H9 (cell line): ENCODE measurements at regions not wholly inside any gene's neighbourhood (a gene's known extent, or its start where the extent isn't known, plus 50 kb on each side); places are given as distances from the start of the nearest gene placed in this dataset.

Source experiments
- DNase-seq: peaks from one replicate; pipeline ENCODE4 v3.0.0-alpha.2; 2017
- H2AFZ ChIP-seq: one replicate; pipeline ENCODE4 v1.6.1; 2013; ENCODE audit warnings: mild to moderate bottlenecking, low read length, control low read depth, moderate library complexity
- H2AK5ac ChIP-seq: 2 replicates; pipeline ENCODE4 v1.6.1; 2013; ENCODE audit warnings: low read length, control low read depth, mixed read lengths; ENCODE audit not compliant: insufficient read length
- H2BK120ac ChIP-seq: one replicate; pipeline ENCODE4 v1.6.1; 2013; ENCODE audit warnings: low read depth, mild to moderate bottlenecking, low read length, control low read depth, inconsistent platforms; ENCODE audit not compliant: poor library complexity, severe bottlenecking
- H2BK12ac ChIP-seq: 2 replicates; pipeline ENCODE4 v1.6.1; 2013; ENCODE audit warnings: low read length, control low read depth, mixed read lengths, low read depth; ENCODE audit not compliant: insufficient read length
- H2BK15ac ChIP-seq: 2 replicates; pipeline ENCODE4 v1.6.1; 2013; ENCODE audit warnings: low read depth, low read length, control low read depth
- H2BK20ac ChIP-seq: one replicate; pipeline ENCODE4 v1.6.1; 2013; ENCODE audit warnings: low read depth, mild to moderate bottlenecking, low read length, control low read depth, inconsistent platforms; ENCODE audit not compliant: poor library complexity, severe bottlenecking
- H2BK5ac ChIP-seq: 2 replicates; pipeline ENCODE4 v1.6.1; 2013; ENCODE audit warnings: low read length, control low read depth, mixed read lengths; ENCODE audit not compliant: insufficient read length
- H3K14ac ChIP-seq: 2 replicates; pipeline ENCODE4 v1.6.1; 2013; ENCODE audit warnings: low read length, control low read depth; ENCODE audit not compliant: insufficient read depth
- H3K18ac ChIP-seq: 2 replicates; pipeline ENCODE4 v1.6.1; 2013; ENCODE audit warnings: low read depth, mild to moderate bottlenecking, mixed read lengths, low read length, control low read depth; ENCODE audit not compliant: insufficient read length
- H3K23ac ChIP-seq: 2 replicates; pipeline ENCODE4 v1.6.1; 2013; ENCODE audit warnings: low read length, control low read depth, mixed read lengths, low read depth; ENCODE audit not compliant: insufficient read length
- H3K23me2 ChIP-seq: 2 replicates; pipeline ENCODE4 v1.6.1; 2013; ENCODE audit warnings: low read depth, mild to moderate bottlenecking, mixed read lengths, low read length, control low read depth; ENCODE audit not compliant: insufficient read length, poor library complexity, severe bottlenecking
- H3K27ac ChIP-seq: 2 replicates; pipeline ENCODE4 v1.5.1; 2013; ENCODE audit warnings: low read length, control low read depth, mixed read lengths, low read depth; ENCODE audit not compliant: insufficient read length
- H3K27me3 ChIP-seq: 2 replicates; pipeline ENCODE4 v1.6.1; 2013; ENCODE audit warnings: low read length, control low read depth, inconsistent platforms; ENCODE audit not compliant: insufficient read depth
- H3K4ac ChIP-seq: 2 replicates; pipeline ENCODE4 v1.6.1; 2013; ENCODE audit warnings: low read depth, mild to moderate bottlenecking, control low read depth, inconsistent platforms, low read length, moderate library complexity
- H3K4me1 ChIP-seq: 2 replicates; pipeline ENCODE4 v1.6.1; 2013; ENCODE audit warnings: low read length, control low read depth, inconsistent platforms; ENCODE audit not compliant: insufficient read depth
- H3K4me2 ChIP-seq: 2 replicates; pipeline ENCODE4 v1.6.1; 2013; ENCODE audit warnings: low read length, control low read depth, mixed read lengths; ENCODE audit not compliant: insufficient read length, insufficient read depth
- H3K56ac ChIP-seq: 2 replicates; pipeline ENCODE4 v1.6.1; 2013; ENCODE audit warnings: low read depth, mild to moderate bottlenecking, mixed read lengths, low read length, control low read depth; ENCODE audit not compliant: insufficient read length
- H3K79me1 ChIP-seq: 2 replicates; pipeline ENCODE4 v1.6.1; 2013; ENCODE audit warnings: low read depth, mild to moderate bottlenecking, moderate library complexity, low read length, control low read depth, inconsistent platforms; ENCODE audit not compliant: insufficient read depth, poor library complexity, severe bottlenecking
- H3K79me2 ChIP-seq: 2 replicates; pipeline ENCODE4 v1.6.1; 2013; ENCODE audit warnings: low read length, control low read depth, inconsistent platforms; ENCODE audit not compliant: insufficient read depth
- H3K9ac ChIP-seq: 2 replicates; pipeline ENCODE4 v1.6.1; 2013; ENCODE audit warnings: low read length, control low read depth, mixed read lengths; ENCODE audit not compliant: insufficient read length; ENCODE audit errors: extremely low read depth
- H3K9me3 ChIP-seq: one replicate; pipeline ENCODE4 v1.6.1; 2013; ENCODE audit warnings: low read depth, low read length, inconsistent platforms; ENCODE audit not compliant: control insufficient read depth
- H3T11ph ChIP-seq: one replicate; pipeline ENCODE4 v1.6.1; 2013; ENCODE audit warnings: mild to moderate bottlenecking, low read length, control low read depth, inconsistent platforms
- H4K20me1 ChIP-seq: one replicate; pipeline ENCODE4 v1.6.1; 2013; ENCODE audit not compliant: control insufficient read depth, insufficient read length, insufficient read depth
- H4K5ac ChIP-seq: 2 replicates; pipeline ENCODE4 v1.6.1; 2013; ENCODE audit warnings: low read depth, mild to moderate bottlenecking, mixed read lengths, low read length, control low read depth; ENCODE audit not compliant: insufficient read length
- H4K8ac ChIP-seq: replicated peaks from 2 replicates; pipeline ENCODE4 v1.6.1; 2013; ENCODE audit warnings: low read length, control low read depth, mixed read lengths, low read depth; ENCODE audit not compliant: insufficient read length
- H4K91ac ChIP-seq: 2 replicates; pipeline ENCODE4 v1.6.1; 2013; ENCODE audit warnings: low read depth, mild to moderate bottlenecking, moderate library complexity, mixed read lengths, low read length, control low read depth; ENCODE audit not compliant: insufficient read length
- H3K27ac Mint-ChIP-seq, 3 experiments: 2 replicates in 2 of 3; 3 replicates in 1 of 3; pipeline ENCODE4 v1.8.0; 2020 to 2021; ENCODE audit warnings: mixed read lengths in 3 of 3, mild to moderate bottlenecking in 1 of 3, moderate library complexity in 1 of 3
- H3K27me3 Mint-ChIP-seq: 2 replicates; pipeline ENCODE4 v1.8.0; 2021; ENCODE audit warnings: low read depth, mild to moderate bottlenecking, moderate library complexity, mixed read lengths
- H3K36me3 Mint-ChIP-seq, 3 experiments: 2 replicates in 2 of 3; 3 replicates in 1 of 3; pipeline ENCODE4 v1.8.0; 2020 to 2021; ENCODE audit warnings: low read depth in 3 of 3, mixed read lengths in 3 of 3; ENCODE audit not compliant: insufficient read depth in 1 of 3
- H3K4me1 Mint-ChIP-seq, 2 experiments: 2 replicates each; pipeline ENCODE4 v1.8.0; 2020; ENCODE audit warnings: mixed read lengths in 2 of 2
- H3K4me3 Mint-ChIP-seq, 2 experiments: 2 replicates in 1 of 2; 3 replicates in 1 of 2; pipeline ENCODE4 v1.8.0; 2020 to 2021; ENCODE audit warnings: mild to moderate bottlenecking in 2 of 2, mixed read lengths in 2 of 2, moderate library complexity in 1 of 2
- H3K9me3 Mint-ChIP-seq, 2 experiments: 2 replicates in 1 of 2; 3 replicates in 1 of 2; pipeline ENCODE4 v1.8.0; 2020; ENCODE audit warnings: mild to moderate bottlenecking in 2 of 2, mixed read lengths in 2 of 2, moderate library complexity in 1 of 2
- WGBS: extraction: QIAGEN DNeasy Blood & Tissue Kit; methylation state at CpG from one replicate; pipeline ENCODE4 v1.1.7; 2013; ENCODE audit warnings: missing lambda C conversion rate, low lambda C conversion rate, mixed read lengths; ENCODE audit not compliant: insufficient read length; ENCODE audit errors: extremely low coverage; 5-methylcytosine and 5-hydroxymethylcytosine counted together
- TF ChIP-seq, protein P1 (sequence below): fragments of 200-600 bp; sonication (generic); conservative IDR thresholded peaks from 3 replicates; pipeline ENCODE4 v1.8.0; 2021; ENCODE audit warnings: antibody characterized with exemption, mild to moderate bottlenecking

DNA sequence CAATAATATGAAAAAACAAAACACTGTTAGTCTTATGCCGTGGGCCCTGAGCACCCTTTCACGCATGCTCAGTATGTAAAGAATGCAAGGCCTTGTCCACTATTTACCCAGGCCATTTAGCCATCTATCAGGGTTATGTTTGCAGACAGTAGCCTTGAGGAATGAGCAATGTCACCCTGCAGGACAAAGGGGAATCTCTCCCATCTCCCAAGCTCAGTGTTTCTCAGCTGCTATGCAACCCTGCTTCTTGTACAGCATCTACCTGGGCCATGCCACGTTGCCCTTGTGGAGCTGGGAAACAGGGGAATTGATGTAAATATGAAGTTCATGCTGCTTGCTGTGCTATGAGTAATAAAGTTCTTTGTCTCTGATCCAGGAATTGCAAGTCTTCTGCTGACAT, 51.5 kb upstream of the SLCO2A1 start:
- Histone ChIP-seq H2BK15ac (no peak overlapping the region), H3K79me1 (no peaks in the 10 kb centered on the region)
- no peaks in the 10 kb centered on the region for H3K4me1 Mint-ChIP-seq

More for the DNA sequence above, 51.5 kb upstream of the SLCO2A1 start:
- H2BK120ac ChIP-seq, result no peak overlapping the region
- no peaks in the 10 kb centered on the region for H3K4me1 ChIP-seq
- Mint-ChIP-seq H3K27ac (no peak overlapping the region), H3K4me3 (no peak overlapping the region), H3K36me3 (peaks cover 3 to 4% (median 3%) of the 10 kb centered on the region in 3 experiments; a peak in 4 of 7 replicates), H3K27me3 (no peaks in the 10 kb centered on the region), H3K9me3 (peaks cover 14 to 21% of the 10 kb centered on the region in 2 experiments)
- H2AK5ac ChIP-seq, result no peak overlapping the region
- no peak overlapping the region for H2BK5ac ChIP-seq
- H2BK20ac ChIP-seq, result no peak overlapping the region
- no peak overlapping the region for H3K4ac ChIP-seq
- H4K8ac ChIP-seq, result no peak overlapping the region
- H3K9ac ChIP-seq, result no peak overlapping the region
- H2BK12ac ChIP-seq, result no peak overlapping the region
- H3K27me3 ChIP-seq, result no peaks in the 10 kb centered on the region
- no peak overlapping the region for H3K23ac ChIP-seq
- no peak overlapping the region for H4K5ac ChIP-seq
- no peak overlapping the region for H3K4me2 ChIP-seq
- DNase-seq, result no peak
- no CpG with 5 or more reads among the region's 3 CpGs for WGBS
- no peak overlapping the region for H2AFZ ChIP-seq
- H3K27ac ChIP-seq, result no peak overlapping the region
- H3K18ac ChIP-seq, result no peak overlapping the region
- H3K56ac ChIP-seq, result no peak overlapping the region
- H4K91ac ChIP-seq, result no peak overlapping the region
- TF ChIP-seq, protein P1, sequence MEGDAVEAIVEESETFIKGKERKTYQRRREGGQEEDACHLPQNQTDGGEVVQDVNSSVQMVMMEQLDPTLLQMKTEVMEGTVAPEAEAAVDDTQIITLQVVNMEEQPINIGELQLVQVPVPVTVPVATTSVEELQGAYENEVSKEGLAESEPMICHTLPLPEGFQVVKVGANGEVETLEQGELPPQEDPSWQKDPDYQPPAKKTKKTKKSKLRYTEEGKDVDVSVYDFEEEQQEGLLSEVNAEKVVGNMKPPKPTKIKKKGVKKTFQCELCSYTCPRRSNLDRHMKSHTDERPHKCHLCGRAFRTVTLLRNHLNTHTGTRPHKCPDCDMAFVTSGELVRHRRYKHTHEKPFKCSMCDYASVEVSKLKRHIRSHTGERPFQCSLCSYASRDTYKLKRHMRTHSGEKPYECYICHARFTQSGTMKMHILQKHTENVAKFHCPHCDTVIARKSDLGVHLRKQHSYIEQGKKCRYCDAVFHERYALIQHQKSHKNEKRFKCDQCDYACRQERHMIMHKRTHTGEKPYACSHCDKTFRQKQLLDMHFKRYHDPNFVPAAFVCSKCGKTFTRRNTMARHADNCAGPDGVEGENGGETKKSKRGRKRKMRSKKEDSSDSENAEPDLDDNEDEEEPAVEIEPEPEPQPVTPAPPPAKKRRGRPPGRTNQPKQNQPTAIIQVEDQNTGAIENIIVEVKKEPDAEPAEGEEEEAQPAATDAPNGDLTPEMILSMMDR, result no peak
- H3K79me2 ChIP-seq, result no peaks in the 10 kb centered on the region
- H3K14ac ChIP-seq, result no peak overlapping the region
- H4K20me1 ChIP-seq, result no peaks in the 10 kb centered on the region
- H3K9me3 ChIP-seq, result peaks cover 8% of the 10 kb centered on the region
- H3K23me2 ChIP-seq, result no peaks in the 10 kb centered on the region
- no peak overlapping the region for H3T11ph ChIP-seq
